ENCODE measurements at regions not wholly inside any gene's neighbourhood (a gene's known extent, or its start where the extent isn't known, plus 50 kb on each side); places are given as distances from the start of the nearest gene placed in this dataset.

GRCh38 chrX:69045616-69046345 lies 119.5 kb downstream of the PJA1 start:
- TF ChIP-seq RAD21 (IDR thresholded peaks at IDR 0.05; ENCODE audit: low read length), result no peak
- no peak for TF ChIP-seq BHLHE40 (IDR thresholded peaks at IDR 0.05; ENCODE audit: low read depth, low read length)
- no peak for TF ChIP-seq ELK1 (IDR thresholded peaks at IDR 0.05; ENCODE audit: borderline replicate concordance, low read depth, low read length)
- no peak for TF ChIP-seq CEBPB (IDR thresholded peaks at IDR 0.05; ENCODE audit: low read depth, low read length)
- no peak for TF ChIP-seq CTCF (conservative IDR thresholded peaks at IDR 0.05; ENCODE audit: low read depth, low read length)
- TF ChIP-seq FOS (IDR thresholded peaks at IDR 0.05; ENCODE audit: low read depth, low read length), result no peak
- TF ChIP-seq MAZ (IDR thresholded peaks at IDR 0.05; ENCODE audit: borderline replicate concordance, low read depth, low read length), result no peak
- no peak for TF ChIP-seq USF2 (IDR thresholded peaks at IDR 0.05; ENCODE audit: low read depth, low read length)
- no peak for TF ChIP-seq CHD1 (IDR thresholded peaks at IDR 0.05; ENCODE audit: low read depth, low read length)
- no peak for TF ChIP-seq RCOR1 (IDR thresholded peaks at IDR 0.05; ENCODE audit: insufficient replicate concordance, low read length)
- no peak for TF ChIP-seq SMC3 (IDR thresholded peaks at IDR 0.05; ENCODE audit: low read depth, low read length)
- TF ChIP-seq NFE2L2 (IDR thresholded peaks at IDR 0.05; ENCODE audit: low read depth, low read length), result no peak
- no peak for TF ChIP-seq POLR2A (IDR thresholded peaks at IDR 0.05; ENCODE audit: low read depth, low read length)
- no peak for TF ChIP-seq MXI1 (IDR thresholded peaks at IDR 0.05; ENCODE audit: borderline replicate concordance, low read depth, low read length)
- TF ChIP-seq MAFK (IDR thresholded peaks at IDR 0.05; ENCODE audit: low read depth, low read length), result no peak
- no peak for TF ChIP-seq RFX5 (IDR thresholded peaks at IDR 0.05; ENCODE audit: low read depth, low read length)
- Histone ChIP-seq H4K20me1 (ENCODE audit: insufficient read depth, low read length) (no peaks in the 10 kb centered on the region), H2BK120ac (ENCODE audit: low read depth, low read length) (no peak overlapping the region), H4K8ac (ENCODE audit: low read depth in 2 of 2, low read length in 2 of 2) (no peak overlapping the region), H3K4me2 (ENCODE audit: low read depth, low read length) (no peak overlapping the region), H2BK5ac (ENCODE audit: low read depth, low read length, poor library complexity, severe bottlenecking) (no peak overlapping the region), H3K4me1 (ENCODE audit: control insufficient read depth, insufficient read depth, low read length) (no peaks in the 10 kb centered on the region), H3K23ac (ENCODE audit: low read depth, low read length) (no peak overlapping the region), H3K18ac (ENCODE audit: low read depth, low read length) (no peak overlapping the region), H3K4ac (ENCODE audit: low read depth, low read length) (no peak overlapping the region), H3K79me1 (ENCODE audit: low read depth in 1 of 2, low read length in 2 of 2) (no peaks in the 10 kb centered on the region), H3K36me3 (ENCODE audit: control insufficient read depth, insufficient read depth, low read length) (no peaks in the 10 kb centered on the region), H3K9ac (ENCODE audit: low read depth, low read length) (no peak overlapping the region), H3K27me3 (ENCODE audit: control insufficient read depth, insufficient read depth, low read length) (peaks cover 27% of the 10 kb centered on the region), H2AK5ac (ENCODE audit: low read depth, low read length) (no peak overlapping the region), H2BK20ac (ENCODE audit: low read depth, low read length) (no peak overlapping the region), H3K14ac (replicated peaks; ENCODE audit: low read depth, low read length) (no peak overlapping the region), H4K91ac (ENCODE audit: insufficient read depth, low read depth, low read length) (no peak overlapping the region), H4K5ac (ENCODE audit: low read depth, low read length) (no peak overlapping the region), H2AK9ac (replicated peaks; ENCODE audit: low read depth, low read length, poor library complexity) (no peak overlapping the region), H2AFZ (replicated peaks; ENCODE audit: low read length, poor library complexity) (no peak overlapping the region), H2BK15ac (ENCODE audit: low read depth, low read length) (no peak overlapping the region), H3K27ac (ENCODE audit: insufficient read depth, low read length) (no peak overlapping the region), H3K4me3 (ENCODE audit: insufficient read depth, low read depth, low read length) (no peak overlapping the region), H3K9me1 (ENCODE audit: insufficient read depth, low read length) (no peaks in the 10 kb centered on the region), H3K56ac (ENCODE audit: extremely low read depth, insufficient read depth, low read length) (no peak overlapping the region), H3K9me3 (ENCODE audit: control insufficient read depth, insufficient read depth, low read length) (no peaks in the 10 kb centered on the region)
- in situ Hi-C loops (cut with MboI; ENCODE audit: low sequenced_read_pairs) (loop anchor here (25.0 kb wide), 1 partner anchor 208 kb away; the partner anchor contains the start of gene EFNB1), dilution Hi-C loops (cut with HindIII; ENCODE audit: low sequenced_read_pairs, unreplicated experiment) (no loop called here), intact Hi-C loops (cut with micrococcal nuclease) (no loop called here)
- 80% methylated on average over 1 of the region's 2 CpGs; no CpG with 5 or more reads in 1 of the 2 experiments for WGBS, 2 experiments (ENCODE audit: extremely low coverage in 2 of 2, insufficient read length in 1 of 2)
- CTCF ChIA-PET, result no interaction called here
- ATAC-seq (ENCODE audit: low read depth) (no peak), DNase-seq (no peak)
- no TSS peak for BruUV-seq (replicated peaks)
- POLR2A ChIA-PET (ENCODE audit: unreplicated experiment), result no interaction called here

Measured in IMR-90 (cell line).